ENCODE measurements at regions not wholly inside any gene's neighbourhood (a gene's known extent, or its start where the extent isn't known, plus 50 kb on each side); places are given as distances from the start of the nearest gene placed in this dataset.
"Not testable (repeated sequence)": the region's sequence is repeated elsewhere in the genome, so short reads cannot be mapped to it uniquely, and the experiment has no call there.

- TF ChIP-seq CTCF (IDR thresholded peaks at IDR 0.05; ENCODE audit: low read depth, low read length); EZH2phosphoT487 (IDR thresholded peaks at IDR 0.05; ENCODE audit: low read depth): not testable (repeated sequence)
Observed at GRCh38 chr10:46202405-46202804, 84.4 kb upstream of the ANTXRL start.
